ENCODE measurements at regions not wholly inside any gene's neighbourhood (a gene's known extent, or its start where the extent isn't known, plus 50 kb on each side); places are given as distances from the start of the nearest gene placed in this dataset.

GRCh38 chr22:47277531-47277930 is 515.1 kb downstream of the TBC1D22A start:
- no peak for DNase-seq

- DNase-seq = no peak
Measured at GRCh38 chr22:47276991-47277390, 514.5 kb downstream of the TBC1D22A start.

- no peak for DNase-seq
Measured at GRCh38 chr22:47276450-47276820, 514.0 kb downstream of the TBC1D22A start.

GRCh38 chr22:47275605-47276449 is 513.4 kb downstream of the TBC1D22A start:
- DNase-seq = no peak

GRCh38 chr22:47274196-47274595 is 511.7 kb downstream of the TBC1D22A start:
- no peak for DNase-seq

- no peak for DNase-seq
Measured at GRCh38 chr22:47270463-47271135, 508.1 kb downstream of the TBC1D22A start.

- no peak for DNase-seq
Measured at GRCh38 chr22:47269516-47270088, 507.2 kb downstream of the TBC1D22A start.

- DNase-seq = no peak
Measured at GRCh38 chr22:47267513-47268282, 505.2 kb downstream of the TBC1D22A start.

GRCh38 chr22:47266329-47266728 is 503.9 kb downstream of the TBC1D22A start:
- DNase-seq = no peak

GRCh38 chr22:47260551-47260950 is 498.1 kb downstream of the TBC1D22A start:
- no peak for DNase-seq

GRCh38 chr22:47259990-47260389 is 497.5 kb downstream of the TBC1D22A start:
- no peak for DNase-seq

GRCh38 chr22:47259049-47259448 is 496.6 kb downstream of the TBC1D22A start:
- DNase-seq = no peak

- no peak for DNase-seq
Measured at GRCh38 chr22:47257976-47258375, 495.5 kb downstream of the TBC1D22A start.

- no peak for DNase-seq
Measured at GRCh38 chr22:47257566-47257965, 495.1 kb downstream of the TBC1D22A start.

GRCh38 chr22:47251911-47252310 is 489.5 kb downstream of the TBC1D22A start:
- no peak for DNase-seq

- DNase-seq = no peak
Measured at GRCh38 chr22:47250995-47251765, 488.7 kb downstream of the TBC1D22A start.

GRCh38 chr22:47249370-47249928 is 487.0 kb downstream of the TBC1D22A start:
- no peak for DNase-seq

- DNase-seq = no peak
Measured at GRCh38 chr22:47248925-47249324, 486.5 kb downstream of the TBC1D22A start.

GRCh38 chr22:47247579-47248240 is 485.3 kb downstream of the TBC1D22A start:
- no peak for DNase-seq

- DNase-seq = no peak
Measured at GRCh38 chr22:47245786-47246185, 483.3 kb downstream of the TBC1D22A start.

- no peak for DNase-seq
Measured at GRCh38 chr22:47245286-47245685, 482.8 kb downstream of the TBC1D22A start.

GRCh38 chr22:47240116-47240515 is 477.7 kb downstream of the TBC1D22A start:
- no peak for DNase-seq
